ENCODE measurements at regions not wholly inside any gene's neighbourhood (a gene's known extent, or its start where the extent isn't known, plus 50 kb on each side); places are given as distances from the start of the nearest gene placed in this dataset.
A peak's percentile ranks its signal among the peaks of the same experiment; 100 is the strongest.

DNA sequence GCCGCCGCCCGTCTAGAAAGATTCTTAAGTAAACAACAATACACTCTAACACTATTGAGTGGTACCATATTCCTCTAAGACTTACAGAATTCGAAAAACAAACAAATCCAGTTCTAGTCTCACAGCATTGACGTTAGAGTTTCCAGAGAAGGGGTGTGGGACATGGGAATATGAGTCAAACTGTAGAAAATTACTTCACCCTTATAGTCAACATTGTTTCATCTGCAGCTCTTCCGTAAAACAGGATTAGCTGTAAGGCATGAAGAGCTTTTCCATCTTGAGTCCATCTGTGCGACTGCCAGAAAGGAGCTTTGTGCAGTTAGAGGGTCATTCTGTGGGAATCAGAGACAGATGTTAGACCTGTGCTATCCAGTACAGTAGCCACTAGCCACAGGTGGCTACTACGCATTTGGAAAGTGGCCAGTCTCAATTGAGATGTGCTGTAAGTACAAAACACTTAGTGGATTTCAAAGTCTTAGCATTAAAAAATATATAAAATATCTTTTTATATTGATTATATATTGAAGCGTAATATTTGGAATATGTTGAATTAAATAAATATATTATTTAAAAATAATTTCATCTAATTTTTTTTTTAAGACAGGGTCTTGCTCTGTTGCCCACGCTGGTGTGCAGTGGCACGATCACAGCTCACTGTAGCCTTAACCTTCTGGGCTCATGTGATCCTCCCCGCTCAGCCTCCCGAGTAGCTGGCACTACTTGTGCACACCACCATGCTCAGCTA, 79.8 kb upstream of the MPP7 start:
- no peak for DNase-seq
- no peak overlapping the region for H2AFZ ChIP-seq (ENCODE audit: low read length)
- H3K27me3 ChIP-seq (ENCODE audit: low read length), result no peaks in the 10 kb centered on the region
- no peak overlapping the region for H3K4me3 ChIP-seq (ENCODE audit: low read length)
- H3K9ac ChIP-seq (ENCODE audit: low read length), result no peak overlapping the region
- H3K4me2 ChIP-seq (ENCODE audit: low read depth, low read length, poor library complexity, severe bottlenecking), result no peak overlapping the region
- H3K9me3 ChIP-seq (ENCODE audit: low read length), result no peaks in the 10 kb centered on the region
- no peaks in the 10 kb centered on the region for H3K4me1 ChIP-seq (ENCODE audit: low read length)
- H4K20me1 ChIP-seq (ENCODE audit: insufficient read depth, low read depth, low read length), result no peaks in the 10 kb centered on the region
- no peaks in the 10 kb centered on the region for H3K36me3 ChIP-seq (ENCODE audit: insufficient read depth, low read length)
- no peaks in the 10 kb centered on the region for H3K79me2 ChIP-seq (ENCODE audit: low read length)
- H3K27ac ChIP-seq (ENCODE audit: low read length), result no peak overlapping the region
- no peaks in the 10 kb centered on the region for H3K9me2 ChIP-seq (replicated peaks; ENCODE audit: insufficient read depth, low read length)

DNA sequence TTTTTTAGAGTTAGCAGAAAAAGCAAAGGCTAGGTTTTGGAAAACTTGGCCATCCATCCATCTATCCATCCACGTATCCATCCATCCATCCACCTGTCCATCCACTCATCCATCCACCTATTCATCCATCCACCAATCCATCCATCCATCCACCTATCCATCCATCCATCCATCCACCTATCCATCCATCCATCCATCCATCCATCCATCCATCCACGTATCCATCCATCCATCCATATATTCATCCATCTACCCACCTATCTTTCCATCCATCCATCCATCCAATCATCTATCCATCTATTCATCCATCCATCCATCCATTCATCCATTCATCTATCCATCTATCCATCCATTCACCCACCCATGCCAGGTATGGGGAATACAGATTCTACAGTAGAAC, 81.7 kb upstream of the MPP7 start:
- H3K9me2 ChIP-seq (replicated peaks; ENCODE audit: insufficient read depth, low read length), result no peaks in the 10 kb centered on the region
- no peaks in the 10 kb centered on the region for H3K27me3 ChIP-seq (ENCODE audit: low read length)
- no peak overlapping the region for H3K9ac ChIP-seq (ENCODE audit: low read length)
- no peaks in the 10 kb centered on the region for H3K36me3 ChIP-seq (ENCODE audit: insufficient read depth, low read length)
- H3K4me2 ChIP-seq (ENCODE audit: low read depth, low read length, poor library complexity, severe bottlenecking), result no peak overlapping the region
- H3K4me3 ChIP-seq (ENCODE audit: low read length), result no peak overlapping the region
- H3K4me1 ChIP-seq (ENCODE audit: low read length), result no peaks in the 10 kb centered on the region
- no peak overlapping the region for H2AFZ ChIP-seq (ENCODE audit: low read length)
- H4K20me1 ChIP-seq (ENCODE audit: insufficient read depth, low read depth, low read length), result no peaks in the 10 kb centered on the region
- no peaks in the 10 kb centered on the region for H3K9me3 ChIP-seq (ENCODE audit: low read length)
- DNase-seq, result no peak
- H3K27ac ChIP-seq (ENCODE audit: low read length), result no peak overlapping the region
- H3K79me2 ChIP-seq (ENCODE audit: low read length), result no peaks in the 10 kb centered on the region

GRCh38 chr10:28385748-28386502, 83.1 kb upstream of the MPP7 start:
- Histone ChIP-seq H3K4me2 (ENCODE audit: low read depth, low read length, poor library complexity, severe bottlenecking) (no peak overlapping the region), H3K9me2 (replicated peaks; ENCODE audit: insufficient read depth, low read length) (no peaks in the 10 kb centered on the region), H3K9me3 (ENCODE audit: low read length) (no peaks in the 10 kb centered on the region), H3K27ac (ENCODE audit: low read length) (no peak overlapping the region), H2AFZ (ENCODE audit: low read length) (no peak overlapping the region), H3K27me3 (ENCODE audit: low read length) (no peaks in the 10 kb centered on the region), H3K36me3 (ENCODE audit: insufficient read depth, low read length) (no peaks in the 10 kb centered on the region), H3K4me1 (ENCODE audit: low read length) (no peaks in the 10 kb centered on the region), H3K79me2 (ENCODE audit: low read length) (no peaks in the 10 kb centered on the region), H3K4me3 (ENCODE audit: low read length) (no peak overlapping the region), H3K9ac (ENCODE audit: low read length) (no peak overlapping the region), H4K20me1 (ENCODE audit: insufficient read depth, low read depth, low read length) (no peaks in the 10 kb centered on the region)
- no peak for DNase-seq

DNA sequence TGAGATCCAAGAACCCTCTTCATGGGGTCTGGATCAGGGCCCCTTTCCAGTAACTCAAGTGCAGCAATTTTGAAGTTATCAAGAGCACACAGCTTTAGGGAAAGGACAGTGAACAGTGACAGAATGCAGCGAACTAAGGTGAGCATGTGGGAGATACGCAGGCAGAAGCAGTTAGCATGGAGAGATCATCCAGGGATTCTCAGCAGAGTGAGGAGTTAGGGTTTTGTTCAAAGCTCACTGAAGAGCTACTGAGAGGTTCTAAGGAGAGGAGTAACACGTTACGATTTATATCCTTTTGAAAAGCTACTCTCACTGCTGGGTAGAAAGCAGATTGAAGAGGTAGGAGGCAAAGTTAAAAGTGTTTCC, 83.6 kb upstream of the MPP7 start:
- H3K9me2 ChIP-seq (replicated peaks; ENCODE audit: insufficient read depth, low read length), result no peaks in the 10 kb centered on the region
- H3K9me3 ChIP-seq (ENCODE audit: low read length), result no peaks in the 10 kb centered on the region
- no peaks in the 10 kb centered on the region for H3K79me2 ChIP-seq (ENCODE audit: low read length)
- no peak overlapping the region for H3K4me3 ChIP-seq (ENCODE audit: low read length)
- H3K27me3 ChIP-seq (ENCODE audit: low read length), result no peaks in the 10 kb centered on the region
- no peak for DNase-seq
- H3K36me3 ChIP-seq (ENCODE audit: insufficient read depth, low read length), result no peaks in the 10 kb centered on the region
- H4K20me1 ChIP-seq (ENCODE audit: insufficient read depth, low read depth, low read length), result no peaks in the 10 kb centered on the region
- H3K4me2 ChIP-seq (ENCODE audit: low read depth, low read length, poor library complexity, severe bottlenecking), result no peak overlapping the region
- H3K9ac ChIP-seq (ENCODE audit: low read length), result no peak overlapping the region
- H3K27ac ChIP-seq (ENCODE audit: low read length), result no peak overlapping the region
- no peaks in the 10 kb centered on the region for H3K4me1 ChIP-seq (ENCODE audit: low read length)
- no peak overlapping the region for H2AFZ ChIP-seq (ENCODE audit: low read length)

DNA sequence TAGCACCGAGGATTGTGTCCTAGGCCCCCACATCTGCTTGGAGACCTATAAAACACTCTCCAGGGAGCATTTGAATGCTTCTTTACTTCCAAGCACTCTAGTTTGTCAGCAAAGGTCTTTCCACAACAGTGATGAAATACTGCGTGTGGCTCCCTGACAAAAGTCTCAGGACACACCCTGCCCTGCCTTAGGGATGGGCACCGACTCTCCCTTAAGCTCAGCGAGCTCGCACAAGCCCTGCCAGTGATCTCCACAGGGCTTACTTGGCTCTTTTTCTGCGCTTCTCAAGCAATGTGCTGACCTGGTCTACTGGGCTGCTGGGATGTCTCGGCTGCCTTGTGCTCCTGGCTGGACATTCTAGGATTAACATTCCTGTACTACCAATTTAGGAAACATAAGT, 84.3 kb upstream of the MPP7 start:
- Histone ChIP-seq H3K9me3 (ENCODE audit: low read length) (no peaks in the 10 kb centered on the region), H3K36me3 (ENCODE audit: insufficient read depth, low read length) (no peaks in the 10 kb centered on the region), H3K9me2 (replicated peaks; ENCODE audit: insufficient read depth, low read length) (no peaks in the 10 kb centered on the region), H3K27ac (ENCODE audit: low read length) (no peak overlapping the region), H3K9ac (ENCODE audit: low read length) (no peak overlapping the region), H3K27me3 (ENCODE audit: low read length) (no peaks in the 10 kb centered on the region), H2AFZ (ENCODE audit: low read length) (no peak overlapping the region), H3K4me2 (ENCODE audit: low read depth, low read length, poor library complexity, severe bottlenecking) (no peak overlapping the region), H3K4me3 (ENCODE audit: low read length) (no peak overlapping the region), H4K20me1 (ENCODE audit: insufficient read depth, low read depth, low read length) (no peaks in the 10 kb centered on the region), H3K79me2 (ENCODE audit: low read length) (no peaks in the 10 kb centered on the region), H3K4me1 (ENCODE audit: low read length) (no peaks in the 10 kb centered on the region)
- DNase-seq, result no peak

GRCh38 chr10:28391283-28391682, 88.4 kb upstream of the MPP7 start:
- no peak overlapping the region for H3K9ac ChIP-seq (ENCODE audit: low read length)
- no peak overlapping the region for H3K27ac ChIP-seq (ENCODE audit: low read length)
- no peaks in the 10 kb centered on the region for H4K20me1 ChIP-seq (ENCODE audit: insufficient read depth, low read depth, low read length)
- peaks cover 2% of the 10 kb centered on the region for H3K4me1 ChIP-seq (ENCODE audit: low read length)
- peak; percentile 45 for DNase-seq
- H3K9me2 ChIP-seq (replicated peaks; ENCODE audit: insufficient read depth, low read length), result no peaks in the 10 kb centered on the region
- no peak overlapping the region for H3K4me3 ChIP-seq (ENCODE audit: low read length)
- no peaks in the 10 kb centered on the region for H3K9me3 ChIP-seq (ENCODE audit: low read length)
- no peaks in the 10 kb centered on the region for H3K27me3 ChIP-seq (ENCODE audit: low read length)
- H3K79me2 ChIP-seq (ENCODE audit: low read length), result no peaks in the 10 kb centered on the region
- no peaks in the 10 kb centered on the region for H3K36me3 ChIP-seq (ENCODE audit: insufficient read depth, low read length)
- no peak overlapping the region for H3K4me2 ChIP-seq (ENCODE audit: low read depth, low read length, poor library complexity, severe bottlenecking)
- H2AFZ ChIP-seq (ENCODE audit: low read length), result no peak overlapping the region

GRCh38 chr10:28393956-28394568, 91.2 kb upstream of the MPP7 start:
- no peak overlapping the region for H3K4me2 ChIP-seq (ENCODE audit: low read depth, low read length, poor library complexity, severe bottlenecking)
- no peaks in the 10 kb centered on the region for H3K79me2 ChIP-seq (ENCODE audit: low read length)
- no peaks in the 10 kb centered on the region for H3K36me3 ChIP-seq (ENCODE audit: insufficient read depth, low read length)
- no peak overlapping the region for H3K27ac ChIP-seq (ENCODE audit: low read length)
- no peaks in the 10 kb centered on the region for H3K9me2 ChIP-seq (replicated peaks; ENCODE audit: insufficient read depth, low read length)
- DNase-seq, result peak; percentile 78
- no peak overlapping the region for H2AFZ ChIP-seq (ENCODE audit: low read length)
- no peaks in the 10 kb centered on the region for H3K27me3 ChIP-seq (ENCODE audit: low read length)
- no peak overlapping the region for H3K9ac ChIP-seq (ENCODE audit: low read length)
- no peak overlapping the region for H3K4me3 ChIP-seq (ENCODE audit: low read length)
- no peaks in the 10 kb centered on the region for H4K20me1 ChIP-seq (ENCODE audit: insufficient read depth, low read depth, low read length)
- H3K4me1 ChIP-seq (ENCODE audit: low read length), result peaks cover 2% of the 10 kb centered on the region
- no peaks in the 10 kb centered on the region for H3K9me3 ChIP-seq (ENCODE audit: low read length)

GRCh38 chr10:28396331-28396730, 93.5 kb upstream of the MPP7 start:
- no peak for DNase-seq
- no peaks in the 10 kb centered on the region for H3K36me3 ChIP-seq (ENCODE audit: insufficient read depth, low read length)
- no peak overlapping the region for H3K4me2 ChIP-seq (ENCODE audit: low read depth, low read length, poor library complexity, severe bottlenecking)
- no peaks in the 10 kb centered on the region for H3K27me3 ChIP-seq (ENCODE audit: low read length)
- no peak overlapping the region for H3K27ac ChIP-seq (ENCODE audit: low read length)
- H2AFZ ChIP-seq (ENCODE audit: low read length), result no peak overlapping the region
- H3K79me2 ChIP-seq (ENCODE audit: low read length), result no peaks in the 10 kb centered on the region
- H3K9me2 ChIP-seq (replicated peaks; ENCODE audit: insufficient read depth, low read length), result no peaks in the 10 kb centered on the region
- no peaks in the 10 kb centered on the region for H3K9me3 ChIP-seq (ENCODE audit: low read length)
- H3K9ac ChIP-seq (ENCODE audit: low read length), result no peak overlapping the region
- H4K20me1 ChIP-seq (ENCODE audit: insufficient read depth, low read depth, low read length), result no peaks in the 10 kb centered on the region
- peaks cover 2% of the 10 kb centered on the region for H3K4me1 ChIP-seq (ENCODE audit: low read length)
- no peak overlapping the region for H3K4me3 ChIP-seq (ENCODE audit: low read length)

All from Karpas-422 (cell line).